SK-N-SH treated with all-trans-retinoic acid at 6 μM for 48 hours (cell line): ENCODE measurements at regions not wholly inside any gene's neighbourhood (a gene's known extent, or its start where the extent isn't known, plus 50 kb on each side); places are given as distances from the start of the nearest gene placed in this dataset.

Experiments
- BACH2 ChIP-seq: fragments of 250-450 bp; sonication (Bioruptor Pico); IDR thresholded peaks from 2 replicates; pipeline ENCODE4 v1.9.0; 2021; ENCODE audit warnings: mild to moderate bottlenecking, borderline replicate concordance
- CREB5 ChIP-seq: fragments of 250-450 bp; sonication (Bioruptor Pico); IDR thresholded peaks from 2 replicates; pipeline ENCODE4 v1.5.1; 2020; ENCODE audit warnings: low read depth, mild to moderate bottlenecking, moderate library complexity
- ESRRG ChIP-seq: fragments of 250-450 bp; sonication (Bioruptor Pico); IDR thresholded peaks from 2 replicates; pipeline ENCODE4 v1.6.1; 2021; ENCODE audit warnings: mild to moderate bottlenecking
- OSR1 ChIP-seq: fragments of 250-450 bp; sonication (Bioruptor Pico); IDR thresholded peaks from 2 replicates; pipeline ENCODE4 v1.8.0; 2022; ENCODE audit warnings: moderate library complexity, mild to moderate bottlenecking, inconsistent platforms
- PATZ1 ChIP-seq: fragments of 250-450 bp; sonication (Bioruptor Pico); IDR thresholded peaks from 2 replicates; pipeline ENCODE4 v1.8.0; 2020; ENCODE audit warnings: mild to moderate bottlenecking, moderate library complexity, borderline replicate concordance
- RARB ChIP-seq: fragments of 250-450 bp; sonication (Bioruptor Pico); IDR thresholded peaks from 2 replicates; pipeline ENCODE4 v1.8.0; 2021; ENCODE audit warnings: mild to moderate bottlenecking, moderate library complexity
- SNAI2 ChIP-seq: fragments of 250-450 bp; sonication (Bioruptor Pico); IDR thresholded peaks from 2 replicates; pipeline ENCODE4 v1.5.0; 2020; ENCODE audit warnings: mild to moderate bottlenecking, moderate library complexity
- TOX ChIP-seq: fragments of 250-450 bp; sonication (Bioruptor Pico); IDR thresholded peaks from 2 replicates; pipeline ENCODE4 v1.8.0; 2021; ENCODE audit warnings: mild to moderate bottlenecking, moderate library complexity, borderline replicate concordance
- ZFP3 ChIP-seq: fragments of 250-450 bp; sonication (Bioruptor Pico); IDR thresholded peaks from 2 replicates; pipeline ENCODE4 v1.5.0; 2020; ENCODE audit warnings: mild to moderate bottlenecking, moderate library complexity
- ZFP30 ChIP-seq: fragments of 450-650 bp; formaldehyde crosslinking; IDR thresholded peaks from 2 replicates; pipeline ENCODE4 v1.5.0; 2022; ENCODE audit warnings: mild to moderate bottlenecking, moderate library complexity
- ZNF565 ChIP-seq: fragments of 450-650 bp; formaldehyde crosslinking; conservative IDR thresholded peaks from 2 replicates; pipeline ENCODE4 v1.5.0; 2020; ENCODE audit warnings: low read depth, mild to moderate bottlenecking, moderate library complexity
- ZNF70 ChIP-seq: fragments of 450-650 bp; formaldehyde crosslinking; IDR thresholded peaks from 2 replicates; pipeline ENCODE4 v1.5.0; 2020; ENCODE audit warnings: mild to moderate bottlenecking, moderate library complexity

- no peak for TF ChIP-seq ESRRG (CRISPR knock-in tag)
- no peak for TF ChIP-seq CREB5 (CRISPR knock-in tag)
- TF ChIP-seq RARB: no peak
- TF ChIP-seq ZFP30: no peak
- TF ChIP-seq OSR1 (CRISPR knock-in tag): no peak
- TF ChIP-seq ZFP3 (CRISPR knock-in tag): no peak
- TF ChIP-seq SNAI2 (CRISPR knock-in tag): no peak
- no peak for TF ChIP-seq BACH2 (CRISPR knock-in tag)
- no peak for TF ChIP-seq ZNF565 (CRISPR knock-in tag)
- TF ChIP-seq ZNF70 (CRISPR knock-in tag): no peak
- no peak for TF ChIP-seq TOX
- TF ChIP-seq PATZ1: no peak
Measured at GRCh38 chr21:27671207-27671606, 704.3 kb upstream of the ADAMTS5 start.
